Upper lobe of left lung (tissue), 6 donors: ENCODE measurements at regions not wholly inside any gene's neighbourhood (a gene's known extent, or its start where the extent isn't known, plus 50 kb on each side); places are given as distances from the start of the nearest gene placed in this dataset.

Experiments
- ATAC-seq, 2 donors: fragments of 200-7000 bp; cut with Tn5 transposase; one replicate each; pipeline ENCODE4 v1.9.1; 2022; ENCODE audit warnings: mild to moderate bottlenecking in 2 of 2, moderate library complexity in 2 of 2; ENCODE audit not compliant: low FRiP score in 2 of 2
- DNase-seq, 2 donors: peaks; one replicate each; pipeline ENCODE4 v3.0.0-alpha.2; 2019 to 2020
- H3K27ac ChIP-seq, 4 donors: fragments of 200-600 bp; sonication (generic); one replicate each; pipeline ENCODE4 v1.5.1; 2016 to 2019
- H3K27me3 ChIP-seq, 4 donors: fragments of 200-600 bp; sonication (generic); one replicate each; pipeline ENCODE4 v1.5.1; 2017 to 2019
- H3K36me3 ChIP-seq, 4 donors: fragments of 200-600 bp; sonication (generic); one replicate each; pipeline ENCODE4 v1.5.1; 2016 to 2019
- H3K4me1 ChIP-seq, 4 donors: fragments of 200-600 bp; sonication (generic); one replicate each; pipeline ENCODE4 v1.5.1; 2018 to 2019
- H3K4me3 ChIP-seq, 4 donors: fragments of 200-600 bp; sonication (generic); one replicate each; pipeline ENCODE4 v1.5.1; 2017 to 2019; ENCODE audit warnings: mild to moderate bottlenecking in 2 of 4, moderate library complexity in 1 of 4
- H3K9me3 ChIP-seq, 4 donors: fragments of 200-600 bp; sonication (generic); one replicate each; pipeline ENCODE4 v1.5.1; 2018 to 2019
- CTCF ChIP-seq, 6 experiments: fragments of 450-650 bp in 4 of 6; fragments of 200-600 bp in 2 of 6; sonication (generic) in 2 of 6; IDR thresholded peaks; one replicate each; pipeline ENCODE4 v1.5.1; 2016 to 2019; ENCODE audit warnings: antibody characterized with exemption in 6 of 6
- EP300 ChIP-seq, 4 donors: sonication (generic); formaldehyde crosslinking; IDR thresholded peaks; one replicate each; pipeline ENCODE4 v1.5.1; 2017; ENCODE audit warnings: antibody characterized with exemption in 4 of 4, control low read depth in 2 of 4
- POLR2A ChIP-seq, 4 donors: fragments of 450-650 bp; IDR thresholded peaks; one replicate each; pipeline ENCODE4 v1.5.1; 2016 to 2017; ENCODE audit warnings: antibody characterized with exemption in 4 of 4, mild to moderate bottlenecking in 2 of 4
- POLR2AphosphoS5 ChIP-seq, 2 donors: sonication (generic); formaldehyde crosslinking; IDR thresholded peaks; one replicate each; pipeline ENCODE4 v1.5.1; 2017; ENCODE audit warnings: antibody characterized with exemption in 2 of 2
- WGBS, 2 donors: methylation state at CpG; one replicate each; pipeline ENCODE4 v1.1.5; 2017 to 2018; 5-methylcytosine and 5-hydroxymethylcytosine counted together
- donor health status: DM: no; HTN: no; CAD: no; lungs with moderate emphysema.
- donor health status: DM: no; HTN: yes; CAD: no; lungs with severe emphysema.

GRCh38 chr12:25775968-25776367, 182.5 kb upstream of the RASSF8 start:
- H3K27me3 ChIP-seq: no peaks in the 10 kb centered on the region
- H3K4me3 ChIP-seq: no peak overlapping the region
- H3K9me3 ChIP-seq: no peaks in the 10 kb centered on the region
- H3K27ac ChIP-seq: no peak overlapping the region
- DNase-seq: no peak
- 28 to 36% methylated on average over 4 of the region's 4 CpGs for WGBS, 2 donors
- TF ChIP-seq CTCF (IDR thresholded peaks at IDR 0.05) (no peak), POLR2A (IDR thresholded peaks at IDR 0.05) (no peak), EP300 (IDR thresholded peaks at IDR 0.05) (no peak), POLR2AphosphoS5 (IDR thresholded peaks at IDR 0.05) (no peak)
- no peaks in the 10 kb centered on the region for H3K4me1 ChIP-seq
- ATAC-seq: no peak
- no peaks in the 10 kb centered on the region for H3K36me3 ChIP-seq

- WGBS, 2 donors: 83 to 87% methylated on average over 3 of the region's 3 CpGs
- ATAC-seq: no peak
Measured at GRCh38 chr12:25780771-25781170, 177.7 kb upstream of the RASSF8 start.

GRCh38 chr12:25781232-25781631, 177.2 kb upstream of the RASSF8 start:
- H3K4me3 ChIP-seq: no peak overlapping the region
- H3K27ac ChIP-seq: no peak overlapping the region
- 86 to 90% methylated on average over 4 of the region's 4 CpGs for WGBS, 2 donors
- TF ChIP-seq POLR2A (IDR thresholded peaks at IDR 0.05) (no peak), CTCF (IDR thresholded peaks at IDR 0.05) (no peak), EP300 (IDR thresholded peaks at IDR 0.05) (no peak), POLR2AphosphoS5 (IDR thresholded peaks at IDR 0.05) (no peak)
- H3K9me3 ChIP-seq: no peaks in the 10 kb centered on the region
- no peaks in the 10 kb centered on the region for H3K36me3 ChIP-seq
- H3K4me1 ChIP-seq: no peaks in the 10 kb centered on the region
- ATAC-seq: no peak
- DNase-seq: no peak
- H3K27me3 ChIP-seq: no peaks in the 10 kb centered on the region

More at GRCh38 chr12:25780771-25781170, 177.7 kb upstream of the RASSF8 start:
- TF ChIP-seq POLR2A (IDR thresholded peaks at IDR 0.05): no peak
- no peak for TF ChIP-seq EP300 (IDR thresholded peaks at IDR 0.05)
- no peak for TF ChIP-seq POLR2AphosphoS5 (IDR thresholded peaks at IDR 0.05)
- TF ChIP-seq CTCF (IDR thresholded peaks at IDR 0.05): no peak
- H3K27me3 ChIP-seq: no peaks in the 10 kb centered on the region
- H3K27ac ChIP-seq: no peak overlapping the region
- H3K36me3 ChIP-seq: no peaks in the 10 kb centered on the region
- no peak for DNase-seq
- H3K4me1 ChIP-seq: no peaks in the 10 kb centered on the region
- no peak overlapping the region for H3K4me3 ChIP-seq
- no peaks in the 10 kb centered on the region for H3K9me3 ChIP-seq

- Histone ChIP-seq H3K27ac (no peak overlapping the region), H3K4me1 (no peaks in the 10 kb centered on the region), H3K27me3 (no peaks in the 10 kb centered on the region), H3K36me3 (no peaks in the 10 kb centered on the region), H3K9me3 (no peaks in the 10 kb centered on the region), H3K4me3 (no peak overlapping the region)
- ATAC-seq (no peak), DNase-seq (no peak)
- 82 to 92% methylated on average over 5 of the region's 5 CpGs for WGBS, 2 donors
- no peak for TF ChIP-seq POLR2A (IDR thresholded peaks at IDR 0.05)
- no peak for TF ChIP-seq POLR2AphosphoS5 (IDR thresholded peaks at IDR 0.05)
- no peak for TF ChIP-seq CTCF (IDR thresholded peaks at IDR 0.05)
- TF ChIP-seq EP300 (IDR thresholded peaks at IDR 0.05): no peak
Measured at GRCh38 chr12:25783566-25783965, 174.9 kb upstream of the RASSF8 start.

GRCh38 chr12:25784669-25785068, 173.8 kb upstream of the RASSF8 start:
- Histone ChIP-seq H3K36me3 (no peaks in the 10 kb centered on the region), H3K4me1 (peaks cover 0 to 3% (median 0%) of the 10 kb centered on the region in 4 donors), H3K27ac (no peak overlapping the region), H3K4me3 (no peak overlapping the region), H3K27me3 (no peaks in the 10 kb centered on the region), H3K9me3 (no peaks in the 10 kb centered on the region)
- 91 to 92% methylated on average over 7 of the region's 7 CpGs for WGBS, 2 donors
- ATAC-seq: no peak
- TF ChIP-seq POLR2AphosphoS5 (IDR thresholded peaks at IDR 0.05) (no peak), CTCF (IDR thresholded peaks at IDR 0.05) (no peak)
- DNase-seq: no peak
